ENCODE measurements at regions not wholly inside any gene's neighbourhood (a gene's known extent, or its start where the extent isn't known, plus 50 kb on each side); places are given as distances from the start of the nearest gene placed in this dataset.

- Mint-ChIP-seq H3K9me3 (no peaks in the 10 kb centered on the region), H3K27me3 (no peaks in the 10 kb centered on the region), H3K4me1 (no peaks in the 10 kb centered on the region), H3K4me3 (no peak overlapping the region), H3K27ac (no peak overlapping the region)
- ATAC-seq (no peak), DNase-seq (no peak)
These were observed 1519.2 kb downstream of the EFNB2 start for GRCh38 chr13:105016266-105016665.

- Mint-ChIP-seq H3K27me3 (no peaks in the 10 kb centered on the region), H3K27ac (no peak overlapping the region), H3K4me1 (no peaks in the 10 kb centered on the region), H3K9me3 (no peaks in the 10 kb centered on the region), H3K4me3 (no peak overlapping the region)
- DNase-seq = no peak
- no peak for ATAC-seq
These were observed 1526.9 kb downstream of the EFNB2 start for GRCh38 chr13:105008604-105009003.

GRCh38 chr13:105007166-105007808 is 1528.2 kb downstream of the EFNB2 start:
- no peaks in the 10 kb centered on the region for H3K27me3 Mint-ChIP-seq
- ATAC-seq (no peak), DNase-seq (no peak)
- H3K9me3 Mint-ChIP-seq = no peaks in the 10 kb centered on the region
- no peak overlapping the region for H3K27ac Mint-ChIP-seq
- no peak overlapping the region for H3K4me3 Mint-ChIP-seq
- no peaks in the 10 kb centered on the region for H3K4me1 Mint-ChIP-seq

- no peak for DNase-seq
- no peaks in the 10 kb centered on the region for H3K4me1 Mint-ChIP-seq
- no peak for ATAC-seq
- H3K9me3 Mint-ChIP-seq = no peaks in the 10 kb centered on the region
- H3K27me3 Mint-ChIP-seq = no peaks in the 10 kb centered on the region
- H3K4me3 Mint-ChIP-seq = no peak overlapping the region
- H3K27ac Mint-ChIP-seq = no peak overlapping the region
These were observed 1539.4 kb downstream of the EFNB2 start for GRCh38 chr13:104996022-104996421.

DNA sequence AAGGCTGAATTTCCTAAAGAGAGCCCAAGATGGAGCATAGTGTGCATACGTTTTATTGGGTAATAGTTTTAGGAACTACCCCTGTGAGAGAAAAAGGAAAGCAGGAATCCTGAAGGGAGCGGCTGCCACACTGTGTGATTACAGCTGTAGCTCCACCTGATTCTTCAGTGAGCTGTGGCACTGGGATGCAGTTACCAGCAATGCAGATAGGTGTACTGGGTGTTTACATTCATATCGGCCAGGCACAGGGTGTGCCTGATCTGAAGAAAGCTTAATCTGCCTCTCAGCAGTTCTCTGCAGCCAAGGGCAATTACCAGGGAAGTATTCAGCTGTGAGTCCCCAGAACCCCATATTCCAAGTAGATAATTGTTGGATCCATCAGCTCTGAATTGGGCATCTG is 1541.8 kb downstream of the EFNB2 start:
- DNase-seq (no peak), ATAC-seq (no peak)
- no peaks in the 10 kb centered on the region for H3K27me3 Mint-ChIP-seq
- H3K27ac Mint-ChIP-seq = no peak overlapping the region
- H3K4me1 Mint-ChIP-seq = no peaks in the 10 kb centered on the region
- H3K4me3 Mint-ChIP-seq = no peak overlapping the region
- no peaks in the 10 kb centered on the region for H3K9me3 Mint-ChIP-seq

DNA sequence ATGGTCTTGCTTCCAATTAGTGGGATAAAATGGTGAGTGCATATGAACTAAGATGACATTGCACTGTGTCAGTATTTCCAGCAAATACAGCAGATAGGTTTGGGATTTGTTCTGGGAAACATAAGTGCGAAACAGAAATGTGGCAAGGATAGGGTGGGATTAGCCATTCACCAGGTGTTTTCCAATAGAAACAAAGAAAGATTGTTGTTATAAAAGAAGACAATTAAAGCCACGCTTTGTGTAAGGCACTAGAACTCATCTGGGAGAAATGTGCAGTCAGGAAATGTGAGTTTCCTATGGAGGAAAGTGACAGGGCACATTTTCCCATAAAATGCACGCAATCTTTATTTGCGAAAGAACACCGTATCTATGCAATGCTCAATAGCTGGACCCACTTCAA is 1547.8 kb downstream of the EFNB2 start:
- no peak overlapping the region for H3K27ac Mint-ChIP-seq
- no peak for ATAC-seq
- no peaks in the 10 kb centered on the region for H3K9me3 Mint-ChIP-seq
- no peak for DNase-seq
- H3K4me3 Mint-ChIP-seq = no peak overlapping the region
- H3K27me3 Mint-ChIP-seq = no peaks in the 10 kb centered on the region
- H3K4me1 Mint-ChIP-seq = peaks cover 25% of the 10 kb centered on the region

DNA sequence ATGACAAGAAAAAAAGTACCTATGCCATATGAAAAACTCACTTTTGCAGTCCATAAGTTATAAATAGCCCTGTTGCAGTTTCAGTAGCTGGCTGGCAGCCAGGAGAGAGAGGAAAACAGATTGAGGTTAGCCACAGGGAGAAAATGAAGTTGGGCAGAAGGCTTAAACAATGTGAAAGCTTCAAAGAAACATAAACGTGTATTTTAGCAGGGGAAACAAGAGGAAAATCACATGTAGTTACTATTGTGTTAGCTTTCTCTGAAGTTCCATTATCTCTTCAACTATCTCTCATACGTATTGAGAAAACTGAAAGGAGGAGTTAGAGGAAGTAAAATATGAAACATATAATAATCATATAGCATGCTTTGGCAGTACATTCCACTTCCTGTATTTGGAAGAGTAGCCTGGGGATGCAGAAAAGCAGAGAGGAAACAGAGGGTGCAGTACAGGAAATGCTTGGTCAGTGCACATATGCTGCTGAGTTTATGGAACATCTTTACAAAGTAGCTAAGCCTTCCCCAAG is 1551.1 kb downstream of the EFNB2 start:
- H3K9me3 Mint-ChIP-seq = no peaks in the 10 kb centered on the region
- no peaks in the 10 kb centered on the region for H3K27me3 Mint-ChIP-seq
- peak overlapping the region; percentile 64 to 80 for H3K27ac Mint-ChIP-seq
- H3K4me1 Mint-ChIP-seq = peaks cover 25% of the 10 kb centered on the region
- H3K4me3 Mint-ChIP-seq = peak overlapping the region; percentile 61 to 70
- DNase-seq = peak; percentile 34 to 61
- peak; percentile 89 for ATAC-seq

DNA sequence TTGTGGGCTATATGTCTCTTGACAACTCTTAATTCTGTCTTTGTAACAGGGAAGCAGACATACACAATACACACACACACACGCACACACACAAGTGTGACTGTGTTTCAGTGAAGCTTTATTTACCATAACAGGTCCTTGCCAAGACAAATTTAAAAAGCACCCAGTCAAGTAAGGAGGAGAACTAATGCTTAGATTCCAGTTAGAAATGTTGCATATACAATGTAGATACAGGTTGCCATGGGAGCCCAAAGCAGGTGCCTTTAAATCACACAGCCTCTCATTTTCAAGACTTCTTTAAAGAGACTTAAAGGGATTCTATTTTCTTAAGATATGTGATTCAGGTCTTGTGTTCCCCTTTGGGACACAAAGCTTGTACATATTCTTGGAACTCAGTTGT is 1551.9 kb downstream of the EFNB2 start:
- H3K9me3 Mint-ChIP-seq = no peaks in the 10 kb centered on the region
- peaks cover 25% of the 10 kb centered on the region for H3K4me1 Mint-ChIP-seq
- H3K27me3 Mint-ChIP-seq = no peaks in the 10 kb centered on the region
- no peak for ATAC-seq
- no peak overlapping the region for H3K4me3 Mint-ChIP-seq
- DNase-seq = no peak
- H3K27ac Mint-ChIP-seq = no peak overlapping the region

- DNase-seq (no peak), ATAC-seq (no peak)
- H3K27ac Mint-ChIP-seq = no peak overlapping the region
- H3K27me3 Mint-ChIP-seq = no peaks in the 10 kb centered on the region
- H3K4me3 Mint-ChIP-seq = no peak overlapping the region
- no peaks in the 10 kb centered on the region for H3K9me3 Mint-ChIP-seq
- H3K4me1 Mint-ChIP-seq = peaks cover 48% of the 10 kb centered on the region
These were observed 1554.9 kb downstream of the EFNB2 start for GRCh38 chr13:104980586-104980985.

GRCh38 chr13:104979281-104980030 is 1556.0 kb downstream of the EFNB2 start:
- Mint-ChIP-seq H3K9me3 (no peaks in the 10 kb centered on the region), H3K4me3 (no peak overlapping the region), H3K27me3 (no peaks in the 10 kb centered on the region), H3K4me1 (peaks cover 39% of the 10 kb centered on the region), H3K27ac (no peak overlapping the region)
- DNase-seq (no peak), ATAC-seq (no peak)

DNA sequence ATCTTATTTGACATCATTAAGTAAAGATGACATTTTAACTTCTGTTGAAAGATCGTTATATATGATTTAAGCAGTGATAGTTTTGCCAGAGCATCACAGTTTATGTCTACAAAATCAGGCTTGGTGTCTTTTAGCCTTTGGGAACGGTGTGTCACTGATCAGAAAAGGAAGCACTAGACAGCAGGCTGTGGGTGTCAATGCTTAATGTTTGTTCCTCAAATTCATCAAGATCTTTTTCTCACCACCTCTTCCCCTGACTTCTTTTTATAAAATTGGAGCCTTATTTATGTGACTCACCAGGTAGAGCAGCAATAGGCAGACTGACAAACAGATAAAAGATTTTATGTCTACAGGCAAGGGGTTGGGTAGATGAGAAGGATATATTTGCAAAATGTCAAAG is 1558.5 kb downstream of the EFNB2 start:
- H3K27ac Mint-ChIP-seq = no peak overlapping the region
- peaks cover 23% of the 10 kb centered on the region for H3K4me1 Mint-ChIP-seq
- H3K9me3 Mint-ChIP-seq = no peaks in the 10 kb centered on the region
- DNase-seq (no peak), ATAC-seq (no peak)
- no peak overlapping the region for H3K4me3 Mint-ChIP-seq
- H3K27me3 Mint-ChIP-seq = no peaks in the 10 kb centered on the region

GRCh38 chr13:104975272-104975671 is 1560.2 kb downstream of the EFNB2 start:
- ATAC-seq (no peak), DNase-seq (no peak)
- Mint-ChIP-seq H3K9me3 (no peaks in the 10 kb centered on the region), H3K27ac (no peak overlapping the region), H3K4me3 (no peak overlapping the region), H3K4me1 (peaks cover 23% of the 10 kb centered on the region), H3K27me3 (no peaks in the 10 kb centered on the region)

DNA sequence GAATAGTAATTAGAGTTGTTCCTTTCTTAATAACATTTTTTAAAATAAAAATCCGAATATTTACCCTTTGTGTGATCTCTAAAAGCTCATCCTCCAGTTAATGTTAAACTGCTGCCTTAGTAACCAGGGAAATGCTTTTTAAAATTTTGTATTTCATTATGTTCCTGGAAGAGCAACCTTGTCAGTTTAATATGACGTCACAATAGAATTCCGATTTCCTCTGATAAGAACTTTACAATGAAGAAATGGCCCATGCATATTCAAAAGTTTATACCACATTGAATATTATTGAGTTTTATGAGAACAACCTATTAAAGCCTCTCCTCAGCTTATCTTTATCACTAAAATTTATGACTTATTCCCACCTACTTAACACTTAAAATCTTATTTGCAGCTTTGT is 1566.6 kb downstream of the EFNB2 start:
- no peaks in the 10 kb centered on the region for H3K9me3 Mint-ChIP-seq
- no peak for ATAC-seq
- no peaks in the 10 kb centered on the region for H3K27me3 Mint-ChIP-seq

DNA sequence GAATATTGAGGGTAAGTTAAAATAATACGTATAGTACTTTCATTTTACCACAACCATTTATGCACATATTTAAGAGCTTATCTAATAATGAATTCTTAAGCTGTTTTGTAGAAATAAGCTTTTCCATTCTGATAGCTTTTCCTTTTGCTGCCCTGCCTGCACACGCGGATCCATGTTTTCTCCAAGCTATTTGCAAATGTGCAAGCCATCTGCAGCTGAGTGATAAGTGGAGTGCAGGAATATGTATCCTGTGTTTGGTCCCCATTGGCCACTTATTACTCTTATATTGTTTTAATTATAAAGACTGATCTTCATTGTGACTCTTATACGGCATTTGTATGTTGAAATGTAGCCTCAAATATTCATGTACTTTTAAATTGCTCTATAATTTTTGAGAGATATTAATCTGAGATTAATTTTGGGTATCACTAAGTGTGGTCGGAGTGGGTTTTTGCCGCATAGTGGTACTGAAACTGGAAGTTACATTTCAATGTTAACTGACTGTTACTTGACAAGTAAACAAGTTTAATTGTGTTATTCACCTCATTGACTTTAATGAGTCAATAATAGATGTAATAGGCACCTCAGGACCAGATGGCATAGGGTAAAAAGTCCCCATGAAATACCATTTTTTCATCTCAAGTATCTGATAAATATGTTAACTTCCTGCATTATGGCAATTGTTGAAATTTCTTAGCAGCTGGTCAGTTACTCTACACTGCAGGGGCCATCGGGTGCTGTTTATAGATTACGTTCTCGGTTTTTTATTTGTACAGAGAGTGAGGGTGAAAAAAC is 1567.4 kb downstream of the EFNB2 start:
- H3K4me3 Mint-ChIP-seq = no peak overlapping the region
- ATAC-seq = no peak
- H3K9me3 Mint-ChIP-seq = no peaks in the 10 kb centered on the region
- no peaks in the 10 kb centered on the region for H3K27me3 Mint-ChIP-seq
- no peak overlapping the region for H3K27ac Mint-ChIP-seq
- H3K4me1 Mint-ChIP-seq = no peaks in the 10 kb centered on the region
- DNase-seq = no peak

More for the DNA sequence above, 1566.6 kb downstream of the EFNB2 start:
- Mint-ChIP-seq H3K4me3 (no peak overlapping the region), H3K4me1 (no peaks in the 10 kb centered on the region), H3K27ac (no peak overlapping the region)
- DNase-seq = no peak

DNA sequence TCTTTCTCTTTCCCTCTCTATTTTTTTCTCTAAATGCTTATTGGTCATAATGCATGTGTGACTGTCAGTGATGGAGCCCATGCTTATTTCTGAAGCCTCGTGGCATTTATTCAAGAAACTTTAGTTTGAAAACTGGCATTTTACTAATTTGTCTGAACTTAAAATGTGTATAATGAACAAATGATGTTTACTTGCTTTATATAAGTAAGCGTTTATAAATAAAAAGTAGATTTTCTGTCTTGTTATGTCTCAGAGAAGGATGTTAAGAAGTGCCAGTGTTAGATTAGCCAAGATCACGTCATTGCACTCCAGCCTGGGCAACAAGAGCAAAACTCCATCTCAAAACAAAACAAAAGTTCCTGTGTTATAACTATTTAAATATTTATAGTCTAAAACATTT is 1568.1 kb downstream of the EFNB2 start:
- H3K4me1 Mint-ChIP-seq = no peaks in the 10 kb centered on the region
- H3K9me3 Mint-ChIP-seq = no peaks in the 10 kb centered on the region
- ATAC-seq = no peak
- H3K27ac Mint-ChIP-seq = no peak overlapping the region
- DNase-seq = no peak
- no peak overlapping the region for H3K4me3 Mint-ChIP-seq
- H3K27me3 Mint-ChIP-seq = no peaks in the 10 kb centered on the region

DNA sequence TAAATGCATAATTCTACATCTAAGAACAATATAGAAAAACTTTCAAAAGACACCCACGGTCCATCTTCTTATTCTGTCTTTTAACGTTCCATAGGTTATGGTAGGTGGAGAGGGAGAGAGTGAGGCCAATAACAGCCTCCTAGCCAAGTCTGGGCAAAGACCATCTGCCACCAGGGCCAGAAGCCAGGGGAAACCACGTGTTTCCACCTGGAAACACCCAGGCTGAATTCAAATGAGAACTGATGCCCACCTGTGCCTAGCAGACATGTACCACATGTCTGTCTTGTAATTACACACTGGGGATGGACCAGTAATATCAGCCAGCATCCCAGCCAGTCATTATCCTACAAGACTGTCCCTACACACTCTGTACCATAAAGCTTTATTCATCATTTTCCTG is 1573.1 kb downstream of the EFNB2 start:
- H3K4me1 Mint-ChIP-seq = no peaks in the 10 kb centered on the region
- no peak overlapping the region for H3K4me3 Mint-ChIP-seq
- DNase-seq (no peak), ATAC-seq (no peak)
- peaks cover 9 to 21% of the 10 kb centered on the region in 2 donors for H3K9me3 Mint-ChIP-seq
- H3K27ac Mint-ChIP-seq = no peak overlapping the region
- H3K27me3 Mint-ChIP-seq = no peaks in the 10 kb centered on the region

Measured in stimulated activated naive CD8-positive, alpha-beta T cell treated with anti-CD3 and anti-CD28 coated beads, Interleukin-15, amount 100 ng/mL, for 72 hours (primary cell).